HG02970 (cell line): ENCODE measurements at regions not wholly inside any gene's neighbourhood (a gene's known extent, or its start where the extent isn't known, plus 50 kb on each side); places are given as distances from the start of the nearest gene placed in this dataset.

ENCODE experiments used
- ATAC-seq: cut with Tn5 transposase; IDR thresholded peaks from one replicate; pipeline ENCODE4 v1.9.1; 2021; ENCODE audit warnings: mild to moderate bottlenecking, moderate library complexity, moderate number of reproducible peaks; ENCODE audit not compliant: unreplicated experiment, low FRiP score

DNA sequence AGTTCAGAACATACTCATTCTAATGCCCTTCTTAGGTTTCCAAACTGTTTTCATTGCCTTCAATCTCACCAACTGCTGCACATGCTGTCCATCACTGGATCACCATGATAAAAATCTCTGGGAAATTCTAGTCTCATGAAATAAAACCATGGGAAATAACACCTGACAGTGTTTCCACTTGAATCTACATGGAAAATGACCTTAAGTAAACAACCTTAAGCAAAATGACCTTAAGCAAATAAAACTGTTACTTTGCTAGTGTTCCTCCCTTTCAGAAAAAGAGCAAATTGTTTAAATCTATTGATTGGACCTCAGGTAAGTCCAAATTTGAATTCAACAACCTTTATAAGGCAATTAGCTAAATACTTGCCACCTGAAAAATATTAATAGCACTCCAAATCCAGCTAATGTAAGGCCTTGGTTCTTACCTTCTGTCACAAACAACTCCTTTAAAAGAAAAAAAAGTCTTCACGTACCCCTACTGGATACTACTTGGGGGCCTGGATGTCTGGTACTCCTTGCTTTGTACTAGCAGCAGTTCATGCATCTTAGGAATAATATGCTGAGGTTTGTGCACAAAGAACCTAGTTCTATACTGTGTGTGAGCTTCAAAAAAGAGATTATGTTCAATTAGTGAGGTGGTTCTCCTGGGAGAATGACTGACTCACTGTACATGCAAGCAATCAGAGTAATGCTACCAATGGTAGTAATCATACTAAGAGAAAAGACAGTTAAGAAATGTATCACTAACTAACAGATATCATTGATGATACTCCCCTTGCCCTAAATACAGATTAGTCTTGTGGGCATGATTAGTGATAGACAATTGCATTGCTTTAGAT, 630.4 kb downstream of the PSAT1 start:
- no peak for ATAC-seq

DNA sequence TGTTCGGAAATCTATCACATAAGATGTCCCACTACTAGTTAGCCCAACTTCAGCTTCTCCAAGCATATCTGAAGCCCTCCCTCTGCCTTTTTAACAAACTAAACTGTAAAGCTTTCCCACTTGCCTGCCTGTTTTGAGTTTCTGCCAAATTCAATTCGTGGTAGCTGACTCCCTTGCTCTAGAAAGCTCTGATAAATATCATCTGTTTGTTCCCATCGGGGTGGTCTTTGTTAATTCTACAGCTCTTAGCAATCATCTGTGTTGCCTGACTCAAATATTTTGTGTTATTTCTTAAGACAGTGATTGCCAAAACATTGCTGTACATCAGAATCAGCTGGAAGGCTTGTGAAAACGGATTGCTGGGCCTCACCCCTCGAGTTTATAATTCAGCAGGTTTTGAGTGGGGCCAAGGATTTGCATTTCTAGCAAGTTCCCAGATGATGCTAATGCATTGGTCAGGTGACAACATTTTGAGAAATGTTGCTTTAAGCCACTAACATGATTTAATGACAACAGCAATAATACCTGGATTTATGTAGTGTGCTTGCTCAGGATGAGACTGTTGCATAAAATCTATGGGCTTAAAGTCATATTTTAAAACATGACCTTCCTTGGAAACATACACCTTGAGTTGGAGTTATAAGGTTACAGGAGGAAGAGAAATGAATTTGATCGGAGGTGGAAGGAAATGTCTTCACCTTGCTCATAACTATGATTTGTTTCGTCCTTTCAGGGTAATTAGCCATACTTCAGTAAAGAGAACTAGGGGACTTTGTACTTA, 631.9 kb downstream of the PSAT1 start:
- ATAC-seq: no peak

DNA sequence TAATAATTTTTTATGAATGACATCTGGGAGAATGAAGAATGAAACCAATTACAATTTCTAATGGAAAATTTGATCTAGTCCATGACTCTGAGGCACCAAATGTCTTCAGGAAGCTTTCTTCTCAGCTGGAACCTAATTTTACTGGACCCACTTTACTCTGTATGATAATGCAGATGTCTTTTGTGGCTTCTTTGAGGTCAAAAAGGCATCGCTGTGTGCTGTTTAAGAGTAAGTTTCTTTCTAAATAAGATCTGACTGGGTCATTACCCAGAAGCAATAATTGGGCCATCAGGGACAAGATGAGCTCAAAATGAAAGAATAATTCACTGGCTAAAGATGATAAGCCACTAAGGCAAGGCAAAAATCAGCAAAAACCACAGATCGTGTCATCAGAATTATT, 633.4 kb downstream of the PSAT1 start:
- no peak for ATAC-seq

DNA sequence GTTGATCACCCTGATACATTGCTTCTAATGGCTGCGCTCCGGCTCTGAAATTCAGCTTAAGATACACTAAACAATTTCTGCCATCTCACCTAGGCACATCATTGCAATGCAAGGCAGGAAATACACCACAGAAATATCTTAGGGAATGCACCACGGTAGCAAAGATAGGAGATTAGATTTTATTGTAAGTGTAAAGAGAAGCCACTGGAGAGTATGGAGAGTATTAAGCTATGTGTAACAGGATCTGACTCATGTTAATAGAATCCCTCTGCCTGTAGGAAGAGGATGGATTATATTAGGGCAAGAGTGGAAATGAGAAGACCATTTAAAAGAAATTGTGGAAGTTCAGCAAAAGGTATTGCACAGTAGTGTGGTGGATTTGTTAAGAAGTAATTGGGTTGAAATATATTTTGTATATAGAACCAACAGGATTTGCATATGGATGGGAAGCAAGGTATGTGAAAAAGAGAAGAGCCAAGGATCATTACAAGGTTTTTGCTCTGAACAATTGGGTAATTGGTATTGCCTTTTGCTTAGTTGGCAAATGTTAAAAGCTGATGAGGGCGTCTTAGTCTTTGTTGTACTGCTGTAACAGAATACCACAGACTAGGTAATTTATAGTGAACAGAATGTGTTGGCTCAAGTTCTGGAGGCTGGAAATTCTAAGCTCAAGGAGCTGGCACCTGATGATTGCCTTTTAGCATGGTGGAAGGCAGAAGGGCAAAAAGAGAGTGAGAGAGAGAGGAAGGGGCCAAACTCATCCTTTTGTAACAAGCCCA, 636.1 kb downstream of the PSAT1 start:
- no peak for ATAC-seq

DNA sequence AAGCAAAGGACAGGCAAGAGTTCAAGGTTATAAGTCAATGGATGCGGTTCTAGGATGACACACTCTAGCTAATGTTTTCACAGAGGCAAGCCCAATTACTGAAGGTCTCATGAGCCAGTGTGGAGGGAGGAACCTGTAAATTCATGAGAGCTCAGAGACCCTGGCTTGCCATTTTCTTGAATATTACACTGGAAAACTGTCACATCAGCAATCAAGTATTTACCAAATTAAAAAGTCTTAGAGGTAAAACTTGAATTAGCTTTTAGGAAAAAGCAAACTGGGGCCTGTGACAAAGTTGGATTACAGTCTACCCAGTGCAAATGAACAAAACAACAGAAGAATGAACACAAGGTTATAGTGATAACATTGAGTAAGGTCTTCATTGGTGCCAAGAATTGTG, 636.9 kb upstream of the TLE4 start:
- ATAC-seq: no peak

DNA sequence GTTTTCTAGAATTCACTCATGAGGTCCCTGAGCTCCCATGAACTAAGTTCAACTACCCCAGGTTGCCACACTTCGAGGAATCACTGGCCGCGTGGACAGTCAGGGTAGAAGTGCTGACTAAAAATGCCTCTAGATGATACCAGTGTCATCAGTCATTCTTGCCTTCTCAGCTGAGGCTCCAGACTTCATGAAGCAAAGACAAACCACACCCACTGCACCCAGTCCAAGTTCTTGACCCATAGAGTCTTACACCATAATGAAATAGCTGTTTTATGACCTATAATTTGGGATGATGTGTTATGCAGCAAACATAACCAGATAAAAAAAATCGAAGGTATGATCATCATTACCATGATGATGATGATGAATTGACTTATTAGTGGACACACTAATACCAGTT, 632.9 kb upstream of the TLE4 start:
- no peak for ATAC-seq

DNA sequence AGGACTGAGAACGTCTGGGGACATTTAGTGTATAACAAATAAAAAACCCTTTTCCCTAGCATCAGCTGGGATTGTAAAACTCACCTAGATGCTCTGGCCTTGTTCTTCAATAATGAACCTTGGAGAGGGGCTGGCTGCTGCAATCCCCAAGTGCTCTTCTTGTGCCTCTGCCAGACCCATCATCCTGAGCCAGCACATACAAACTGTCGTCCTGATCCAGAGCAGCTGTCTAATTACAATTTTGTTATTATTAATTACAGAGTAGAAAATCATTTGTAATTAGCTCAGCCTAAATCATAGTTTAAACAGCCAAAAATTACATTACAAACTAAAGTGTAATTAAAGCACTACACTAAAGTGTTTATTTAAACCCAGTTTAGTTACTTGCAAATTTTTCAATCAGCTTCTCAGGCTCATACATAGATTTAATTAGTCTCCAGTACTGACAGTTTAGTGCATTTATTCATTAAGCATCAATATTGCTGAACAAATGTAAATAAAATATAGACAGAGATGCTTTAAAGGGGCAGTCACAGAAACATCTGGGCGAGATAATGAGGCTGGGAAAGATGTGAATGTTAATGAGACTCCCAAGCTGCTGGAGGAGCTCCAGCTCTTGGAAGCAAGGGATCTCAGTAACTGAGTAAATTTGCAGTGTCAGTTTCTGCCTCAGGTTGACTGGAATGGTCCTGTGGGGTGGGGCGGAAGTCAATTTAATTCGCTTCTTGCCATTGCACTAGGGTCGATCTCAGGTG, 632.3 kb upstream of the TLE4 start:
- no peak for ATAC-seq

DNA sequence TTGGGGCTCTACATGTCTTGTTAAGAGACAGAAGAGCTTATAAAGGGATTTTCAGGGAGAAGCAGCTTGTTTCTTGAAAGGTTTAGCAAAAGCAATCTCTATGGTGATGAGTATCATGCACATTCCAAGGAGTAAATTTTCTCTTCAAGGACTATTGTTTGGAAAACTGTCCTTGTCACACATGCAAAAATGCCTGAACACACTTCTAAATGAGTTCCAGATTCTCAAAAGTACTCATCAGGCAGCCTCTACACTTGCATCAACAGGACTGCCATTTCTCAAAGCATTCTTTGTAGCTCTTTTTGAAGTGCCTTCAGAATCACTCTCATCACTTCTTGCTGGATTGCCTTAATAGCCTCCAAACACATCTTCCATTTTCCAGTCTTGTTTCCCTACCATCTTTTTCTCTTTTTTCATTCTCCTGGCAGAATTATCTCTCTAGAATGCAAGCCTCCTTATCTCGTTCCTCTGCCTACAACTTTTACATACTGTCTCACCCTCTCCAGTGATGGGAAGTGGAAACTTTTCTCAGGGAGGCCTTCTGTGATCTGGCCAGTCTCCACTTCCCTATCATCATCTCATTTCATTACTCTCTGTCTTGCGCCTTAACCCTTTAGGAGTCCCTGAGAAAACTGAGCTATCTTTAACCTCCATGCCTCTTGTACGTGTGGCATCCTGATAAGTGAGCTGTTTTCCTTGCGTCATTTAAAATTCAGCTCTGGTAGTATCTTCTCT, 631.5 kb upstream of the TLE4 start:
- ATAC-seq: no peak

DNA sequence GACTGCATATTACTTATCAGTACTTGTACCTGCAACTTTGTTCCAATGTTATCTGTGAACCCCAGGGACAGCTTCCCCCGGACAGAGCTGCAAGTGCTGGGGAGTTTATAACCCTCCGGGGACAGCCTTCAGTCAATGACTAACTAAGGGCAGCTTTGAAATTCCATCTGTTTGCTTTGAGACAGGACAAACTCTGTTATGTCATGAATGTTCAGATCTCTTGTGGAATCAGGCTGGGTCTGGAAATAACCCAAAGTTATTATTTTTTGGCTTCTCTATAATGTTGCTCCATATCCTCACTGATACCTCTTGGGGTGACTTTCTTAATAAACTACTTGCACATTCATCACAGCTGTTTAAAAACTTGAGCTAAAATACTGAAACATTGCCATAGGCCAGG, 617.5 kb upstream of the TLE4 start:
- no peak for ATAC-seq

DNA sequence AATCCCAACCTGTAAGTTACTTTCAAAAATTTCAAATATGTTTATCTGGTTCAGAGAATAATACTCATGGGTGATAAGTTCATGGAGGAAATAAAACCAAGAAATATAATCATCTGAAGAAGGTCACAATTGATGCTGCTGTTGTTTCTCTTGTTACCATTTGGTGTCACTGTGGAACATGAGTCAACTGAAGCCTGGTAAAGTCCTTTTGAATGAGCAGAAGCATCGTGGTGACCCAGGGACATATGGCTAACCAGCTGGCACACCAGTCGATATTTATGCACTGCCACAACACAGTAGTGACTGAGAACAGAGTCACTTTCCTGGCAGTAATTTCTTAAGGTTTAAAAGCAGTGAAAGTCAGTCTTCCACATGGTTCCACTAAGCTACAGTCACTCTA, 612.9 kb upstream of the TLE4 start:
- ATAC-seq: no peak

DNA sequence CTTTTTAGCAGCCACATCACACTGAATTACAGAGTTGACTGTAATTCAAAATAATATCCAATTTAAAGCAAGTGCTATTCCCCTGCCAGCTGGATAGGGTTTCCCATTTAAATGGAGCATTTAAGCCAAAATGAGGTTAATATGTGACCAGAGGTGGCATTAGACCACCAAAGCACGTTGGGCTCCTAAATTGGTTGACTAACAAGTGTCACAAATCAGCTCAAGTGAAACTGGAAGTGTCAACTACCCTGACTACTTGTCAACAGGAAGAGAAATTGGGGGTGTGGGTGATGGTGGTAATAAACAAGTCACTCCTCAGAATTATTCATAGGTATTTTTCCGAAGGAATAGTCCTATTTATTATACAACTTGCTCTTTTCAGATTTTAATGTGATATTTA, 609.6 kb upstream of the TLE4 start:
- no peak for ATAC-seq

DNA sequence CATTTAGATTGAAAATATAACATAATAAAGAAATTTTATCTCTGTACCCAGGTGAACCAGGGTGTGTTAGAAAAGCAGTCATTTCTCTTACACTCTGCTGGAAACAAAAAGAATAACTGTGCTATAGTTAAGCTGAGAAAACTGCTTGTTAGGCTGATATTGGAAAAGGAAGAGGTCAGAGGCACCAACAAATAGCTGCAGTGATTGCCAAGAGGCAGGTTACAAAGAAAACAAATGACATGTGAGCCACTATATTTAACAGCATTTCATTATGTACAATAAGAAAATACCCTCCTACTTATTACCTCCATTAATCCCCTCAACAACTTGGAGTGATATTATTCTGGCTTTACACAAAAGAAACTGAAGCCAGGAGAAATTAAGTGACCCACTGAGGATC, 607.9 kb upstream of the TLE4 start:
- ATAC-seq: no peak

DNA sequence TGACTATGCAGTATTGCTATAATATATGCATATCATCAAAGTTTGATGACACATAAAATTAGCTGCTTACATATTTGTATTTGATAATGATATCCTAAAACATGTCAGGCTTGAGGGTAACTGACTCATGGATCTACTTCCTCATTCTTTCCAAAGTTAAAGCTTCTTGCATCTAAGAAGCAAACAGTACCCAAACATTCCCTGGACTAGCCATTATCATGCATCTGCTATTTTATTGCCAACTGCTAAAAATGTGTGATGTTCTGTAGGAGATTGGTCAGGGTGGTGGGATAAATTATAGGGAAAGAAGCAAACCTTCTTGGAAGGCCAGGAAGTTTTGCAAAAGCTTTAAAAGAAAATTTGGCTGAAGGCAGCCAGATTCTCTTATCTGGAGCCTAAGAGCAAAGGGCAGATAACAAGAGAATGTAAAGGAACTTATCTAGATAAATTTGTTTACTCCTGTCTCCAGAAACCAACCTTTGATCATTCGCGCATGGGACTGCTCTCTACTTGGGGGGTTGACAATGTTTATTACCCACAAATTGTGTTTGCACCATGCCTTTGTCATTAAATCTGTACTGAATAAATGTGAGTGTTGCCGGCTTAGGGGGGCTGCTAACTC, 604.1 kb upstream of the TLE4 start:
- ATAC-seq: no peak

DNA sequence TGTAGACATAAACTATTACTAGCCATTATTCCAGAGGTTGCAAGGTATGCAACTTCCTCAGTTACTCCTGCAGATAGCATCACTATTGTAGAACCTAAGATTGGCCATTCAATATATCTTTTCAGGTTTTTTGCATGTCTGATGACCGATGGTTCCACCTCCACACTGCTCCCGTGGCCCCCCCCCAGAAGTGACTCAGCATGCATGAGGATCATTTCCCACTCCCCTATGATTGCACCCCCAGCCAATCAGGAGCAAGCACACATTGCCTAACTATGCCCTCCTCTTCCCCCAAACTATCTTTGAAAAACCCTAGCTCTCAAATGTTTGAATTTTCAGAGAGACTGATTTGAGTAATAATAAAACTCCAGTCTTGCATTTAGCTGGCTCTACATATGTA, 601.4 kb upstream of the TLE4 start:
- no peak for ATAC-seq

DNA sequence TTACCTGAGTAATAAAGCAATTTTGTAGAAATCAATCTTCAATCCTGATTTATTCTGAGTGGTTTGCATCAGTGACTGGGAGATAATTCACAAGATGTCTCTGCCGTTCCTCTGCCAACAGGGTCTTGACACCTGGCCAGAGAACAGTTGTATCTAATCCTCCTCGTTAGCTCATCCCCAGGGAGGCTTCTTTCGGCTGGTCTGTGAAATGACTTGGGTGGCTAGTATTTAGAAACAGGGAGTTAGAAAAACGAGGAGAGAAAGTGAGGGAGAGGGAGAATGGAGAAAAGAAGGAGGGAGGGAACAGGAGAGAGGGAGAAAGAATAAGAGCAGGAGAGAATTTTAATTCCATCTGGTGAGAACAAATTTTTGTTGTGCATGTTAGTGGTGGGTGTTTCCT, 600.2 kb upstream of the TLE4 start:
- no peak for ATAC-seq

DNA sequence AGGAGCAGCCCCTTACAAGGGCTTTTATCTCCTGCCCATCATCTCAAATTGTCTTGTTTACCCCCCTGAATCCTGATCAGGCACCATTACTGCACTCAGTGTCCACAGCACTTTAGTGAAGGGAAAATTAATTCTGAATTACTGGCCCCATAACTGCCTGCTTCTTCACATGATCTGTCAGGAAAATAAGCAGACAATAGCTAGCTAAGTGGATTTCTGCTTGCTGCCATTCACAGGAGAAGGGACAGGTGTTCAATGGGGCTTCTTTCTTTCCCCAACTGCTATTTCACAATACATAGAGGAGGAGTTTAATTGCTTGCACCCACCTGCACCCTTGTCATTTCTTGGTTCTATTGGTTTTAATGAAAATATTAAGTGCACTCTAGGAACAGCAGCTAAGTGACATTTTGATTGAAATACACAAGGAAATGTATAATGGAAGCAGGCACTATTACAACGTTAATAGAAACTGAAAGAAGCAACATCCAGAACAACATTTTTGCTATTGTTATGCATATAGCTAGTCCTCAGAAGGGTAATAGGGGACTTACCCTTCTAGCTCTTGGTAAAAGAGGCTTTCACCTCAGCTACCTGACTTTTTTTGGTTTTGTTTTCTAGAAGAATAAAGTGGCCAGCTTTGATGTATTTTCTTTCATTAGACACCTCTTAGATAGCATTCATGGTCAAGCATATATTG, 599.3 kb upstream of the TLE4 start:
- ATAC-seq: no peak

DNA sequence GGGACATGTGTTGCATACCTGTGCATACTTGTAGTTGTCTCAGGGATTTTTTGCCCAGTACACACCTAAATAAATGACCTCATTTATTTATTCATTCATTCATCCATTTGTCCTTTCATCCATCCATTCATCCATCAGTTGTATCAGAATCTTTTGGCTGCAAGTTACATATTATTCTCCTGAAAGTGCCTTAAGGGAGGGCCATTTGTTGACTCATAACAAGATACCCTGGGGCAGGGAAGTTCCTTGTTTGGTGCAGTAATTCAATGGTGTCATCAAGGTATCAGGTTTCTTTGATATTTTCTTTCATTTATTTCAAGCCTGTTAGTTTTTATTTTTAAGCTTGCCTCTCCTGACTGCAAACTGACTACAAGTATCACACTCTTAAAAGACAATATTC, 597.9 kb upstream of the TLE4 start:
- ATAC-seq: no peak

DNA sequence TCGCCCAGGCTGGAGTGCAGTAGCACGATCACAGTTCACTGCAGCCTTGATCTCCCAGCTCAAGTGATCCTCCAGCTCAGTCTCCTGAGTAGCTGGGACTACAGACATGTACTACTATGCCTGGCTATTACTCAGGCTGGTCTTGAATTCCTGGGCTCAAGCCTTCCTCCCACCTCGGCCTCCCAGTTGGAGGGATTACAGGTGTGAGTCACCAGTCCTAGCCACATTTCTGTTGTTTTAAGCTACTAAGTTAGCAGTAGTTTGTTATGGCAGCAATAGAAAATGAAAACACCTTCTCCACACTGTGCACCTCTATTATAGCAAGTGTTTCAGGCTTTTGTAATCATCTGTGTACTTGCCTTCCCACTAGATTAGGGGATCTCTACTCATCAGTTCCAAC, 588.9 kb upstream of the TLE4 start:
- ATAC-seq: no peak
